ENCODE measurements at regions not wholly inside any gene's neighbourhood (a gene's known extent, or its start where the extent isn't known, plus 50 kb on each side); places are given as distances from the start of the nearest gene placed in this dataset.

GRCh38 chr19:29324717-29325116 lies 111.8 kb upstream of the UQCRFS1 start:
- Histone ChIP-seq H3K27me3 (ENCODE audit: control insufficient read depth, insufficient read depth, low read length) (no peaks in the 10 kb centered on the region), H3K27ac (ENCODE audit: low read depth, low read length) (no peak overlapping the region), H3K9me3 (ENCODE audit: control insufficient read depth, insufficient read depth, low read length) (peaks cover 61% of the 10 kb centered on the region), H3K4me3 (ENCODE audit: low read depth, low read length) (no peak overlapping the region)
- ChIA-PET CTCF (interaction anchor here (1.6 kb wide), 1 partner anchor 20 kb away, joined by 3 read pairs; no protein-coding TSS in a partner anchor), POLR2A (no interaction called here)
- DNase-seq (ENCODE audit: low read depth, low spot score) = no peak
- TF ChIP-seq, protein P1, sequence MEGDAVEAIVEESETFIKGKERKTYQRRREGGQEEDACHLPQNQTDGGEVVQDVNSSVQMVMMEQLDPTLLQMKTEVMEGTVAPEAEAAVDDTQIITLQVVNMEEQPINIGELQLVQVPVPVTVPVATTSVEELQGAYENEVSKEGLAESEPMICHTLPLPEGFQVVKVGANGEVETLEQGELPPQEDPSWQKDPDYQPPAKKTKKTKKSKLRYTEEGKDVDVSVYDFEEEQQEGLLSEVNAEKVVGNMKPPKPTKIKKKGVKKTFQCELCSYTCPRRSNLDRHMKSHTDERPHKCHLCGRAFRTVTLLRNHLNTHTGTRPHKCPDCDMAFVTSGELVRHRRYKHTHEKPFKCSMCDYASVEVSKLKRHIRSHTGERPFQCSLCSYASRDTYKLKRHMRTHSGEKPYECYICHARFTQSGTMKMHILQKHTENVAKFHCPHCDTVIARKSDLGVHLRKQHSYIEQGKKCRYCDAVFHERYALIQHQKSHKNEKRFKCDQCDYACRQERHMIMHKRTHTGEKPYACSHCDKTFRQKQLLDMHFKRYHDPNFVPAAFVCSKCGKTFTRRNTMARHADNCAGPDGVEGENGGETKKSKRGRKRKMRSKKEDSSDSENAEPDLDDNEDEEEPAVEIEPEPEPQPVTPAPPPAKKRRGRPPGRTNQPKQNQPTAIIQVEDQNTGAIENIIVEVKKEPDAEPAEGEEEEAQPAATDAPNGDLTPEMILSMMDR (IDR thresholded peaks at IDR 0.05; ENCODE audit: low read depth, low read length) = no peak

- DNase-seq (ENCODE audit: low read depth, low spot score) = no peak
- Histone ChIP-seq H3K27ac (ENCODE audit: low read depth, low read length) (no peak overlapping the region), H3K4me3 (ENCODE audit: low read depth, low read length) (no peak overlapping the region), H3K27me3 (ENCODE audit: control insufficient read depth, insufficient read depth, low read length) (no peaks in the 10 kb centered on the region), H3K9me3 (ENCODE audit: control insufficient read depth, insufficient read depth, low read length) (peaks cover 67% of the 10 kb centered on the region)
- ChIA-PET CTCF (interaction anchor here (1.6 kb wide), 1 partner anchor 19 kb away, joined by 3 read pairs; no protein-coding TSS in a partner anchor), POLR2A (no interaction called here)
- TF ChIP-seq, protein P1 (IDR thresholded peaks at IDR 0.05; ENCODE audit: low read depth, low read length) = no peak
Measured at GRCh38 chr19:29325241-29325975, 112.5 kb upstream of the UQCRFS1 start.

- TF ChIP-seq, protein P1 (IDR thresholded peaks at IDR 0.05; ENCODE audit: low read depth, low read length) = no peak
- ChIA-PET CTCF (no interaction called here), POLR2A (no interaction called here)
- Histone ChIP-seq H3K4me3 (ENCODE audit: low read depth, low read length) (no peak overlapping the region), H3K27me3 (ENCODE audit: control insufficient read depth, insufficient read depth, low read length) (no peaks in the 10 kb centered on the region), H3K9me3 (ENCODE audit: control insufficient read depth, insufficient read depth, low read length) (peaks cover 68% of the 10 kb centered on the region), H3K27ac (ENCODE audit: low read depth, low read length) (no peak overlapping the region)
- DNase-seq (ENCODE audit: low read depth, low spot score) = no peak
Measured at GRCh38 chr19:29326351-29326750, 113.4 kb upstream of the UQCRFS1 start.

GRCh38 chr19:29326849-29327840 lies 114.2 kb upstream of the UQCRFS1 start:
- H3K4me3 ChIP-seq (ENCODE audit: low read depth, low read length) = no peak overlapping the region
- H3K9me3 ChIP-seq (ENCODE audit: control insufficient read depth, insufficient read depth, low read length) = peaks cover 69% of the 10 kb centered on the region
- ChIA-PET POLR2A (no interaction called here), CTCF (no interaction called here)
- H3K27me3 ChIP-seq (ENCODE audit: control insufficient read depth, insufficient read depth, low read length) = no peaks in the 10 kb centered on the region
- DNase-seq (ENCODE audit: low read depth, low spot score) = no peak
- TF ChIP-seq, protein P1 (IDR thresholded peaks at IDR 0.05; ENCODE audit: low read depth, low read length) = no peak
- no peak overlapping the region for H3K27ac ChIP-seq (ENCODE audit: low read depth, low read length)

- TF ChIP-seq, protein P1 (IDR thresholded peaks at IDR 0.05; ENCODE audit: low read depth, low read length) = no peak
- no peaks in the 10 kb centered on the region for H3K27me3 ChIP-seq (ENCODE audit: control insufficient read depth, insufficient read depth, low read length)
- no peak overlapping the region for H3K27ac ChIP-seq (ENCODE audit: low read depth, low read length)
- DNase-seq (ENCODE audit: low read depth, low spot score) = no peak
- CTCF ChIA-PET = no interaction called here
- peaks cover 64% of the 10 kb centered on the region for H3K9me3 ChIP-seq (ENCODE audit: control insufficient read depth, insufficient read depth, low read length)
- POLR2A ChIA-PET = no interaction called here
- no peak overlapping the region for H3K4me3 ChIP-seq (ENCODE audit: low read depth, low read length)
Measured at GRCh38 chr19:29328586-29328985, 115.6 kb upstream of the UQCRFS1 start.
